ENCODE measurements at regions not wholly inside any gene's neighbourhood (a gene's known extent, or its start where the extent isn't known, plus 50 kb on each side); places are given as distances from the start of the nearest gene placed in this dataset.

GRCh38 chr2:67965246-67965645, 97.6 kb downstream of the C1D start:
- ATAC-seq (no peak), DNase-seq (ENCODE audit: low read depth, low spot score) (no peak)
- intact Hi-C loops (cut with micrococcal nuclease), result no loop called here
- Histone ChIP-seq H2AFZ (ENCODE audit: low read depth, low read length, poor library complexity, severe bottlenecking) (no peak overlapping the region), H3K79me2 (ENCODE audit: insufficient read depth, low read length) (no peaks in the 10 kb centered on the region), H3K36me3 (ENCODE audit: control insufficient read depth in 1 of 2, insufficient read depth in 2 of 2, low read length in 2 of 2) (no peaks in the 10 kb centered on the region), H3K9me3 (ENCODE audit: control insufficient read depth in 1 of 2, insufficient read depth in 1 of 2, low read depth in 1 of 2, low read length in 2 of 2) (no peaks in the 10 kb centered on the region), H3K4me1 (ENCODE audit: control insufficient read depth in 1 of 2, insufficient read depth in 2 of 2, low read length in 2 of 2) (no peaks in the 10 kb centered on the region), H3K27me3 (ENCODE audit: insufficient read depth, low read length) (peaks cover 25% of the 10 kb centered on the region; the same call in 1 of the 2 replicates), H3K27ac (ENCODE audit: low read depth, low read length) (no peak overlapping the region), H3K4me2 (ENCODE audit: low read length) (no peak overlapping the region), H3K9ac (ENCODE audit: low read length) (no peak overlapping the region), H4K20me1 (ENCODE audit: insufficient read depth) (no peaks in the 10 kb centered on the region; the same call in 1 of the 2 replicates), H3K4me3 (replicated peaks in 1 of 2; ENCODE audit: low read depth in 1 of 2, low read length in 2 of 2) (no peak overlapping the region), H3K9me2 (ENCODE audit: insufficient read depth) (no peaks in the 10 kb centered on the region)
- ChIA-PET CTCF (no interaction called here), POLR2A (no interaction called here), RAD21 (ENCODE audit: low non-redundant PET in 1 of 2, low total read pairs in 2 of 2, uncharacterized antibody in 2 of 2, unreplicated experiment in 2 of 2) (no interaction called here)
- BruUV-seq (replicated peaks), result no TSS peak
- TF ChIP-seq ZFX (IDR thresholded peaks at IDR 0.05) (no peak), REST (IDR thresholded peaks at IDR 0.05; ENCODE audit: low read depth) (no peak), TCF7L2 (IDR thresholded peaks at IDR 0.05; ENCODE audit: borderline replicate concordance, extremely low read depth, insufficient read depth, insufficient read length) (no peak), ZBTB33 (IDR thresholded peaks at IDR 0.05; ENCODE audit: extremely low read depth, insufficient replicate concordance, low read length) (no peak), POLR2AphosphoS5 (IDR thresholded peaks at IDR 0.05; ENCODE audit: low read depth, low read length) (no peak), SP1 (IDR thresholded peaks at IDR 0.05; ENCODE audit: low read depth) (no peak), EZH2phosphoT487 (IDR thresholded peaks at IDR 0.05; ENCODE audit: borderline replicate concordance) (no peak), EZH2 (IDR thresholded peaks at IDR 0.05) (no peak), EGR1 (IDR thresholded peaks at IDR 0.05; ENCODE audit: low read depth) (no peak), ZNF274 (IDR thresholded peaks at IDR 0.05; ENCODE audit: low read depth, low read length) (no peak)

Measured in HCT116 (cell line).